ENCODE measurements at regions not wholly inside any gene's neighbourhood (a gene's known extent, or its start where the extent isn't known, plus 50 kb on each side); places are given as distances from the start of the nearest gene placed in this dataset.

- no peak for TF ChIP-seq EZH2phosphoT487 (IDR thresholded peaks at IDR 0.05; ENCODE audit: borderline replicate concordance)
- TF ChIP-seq CTCF (conservative IDR thresholded peaks at IDR 0.05; ENCODE audit: low read length) = no peak
Observed at GRCh38 chr3:193767353-193768069, 174.5 kb downstream of the OPA1 start.
